ENCODE measurements at regions not wholly inside any gene's neighbourhood (a gene's known extent, or its start where the extent isn't known, plus 50 kb on each side); places are given as distances from the start of the nearest gene placed in this dataset.

DNA sequence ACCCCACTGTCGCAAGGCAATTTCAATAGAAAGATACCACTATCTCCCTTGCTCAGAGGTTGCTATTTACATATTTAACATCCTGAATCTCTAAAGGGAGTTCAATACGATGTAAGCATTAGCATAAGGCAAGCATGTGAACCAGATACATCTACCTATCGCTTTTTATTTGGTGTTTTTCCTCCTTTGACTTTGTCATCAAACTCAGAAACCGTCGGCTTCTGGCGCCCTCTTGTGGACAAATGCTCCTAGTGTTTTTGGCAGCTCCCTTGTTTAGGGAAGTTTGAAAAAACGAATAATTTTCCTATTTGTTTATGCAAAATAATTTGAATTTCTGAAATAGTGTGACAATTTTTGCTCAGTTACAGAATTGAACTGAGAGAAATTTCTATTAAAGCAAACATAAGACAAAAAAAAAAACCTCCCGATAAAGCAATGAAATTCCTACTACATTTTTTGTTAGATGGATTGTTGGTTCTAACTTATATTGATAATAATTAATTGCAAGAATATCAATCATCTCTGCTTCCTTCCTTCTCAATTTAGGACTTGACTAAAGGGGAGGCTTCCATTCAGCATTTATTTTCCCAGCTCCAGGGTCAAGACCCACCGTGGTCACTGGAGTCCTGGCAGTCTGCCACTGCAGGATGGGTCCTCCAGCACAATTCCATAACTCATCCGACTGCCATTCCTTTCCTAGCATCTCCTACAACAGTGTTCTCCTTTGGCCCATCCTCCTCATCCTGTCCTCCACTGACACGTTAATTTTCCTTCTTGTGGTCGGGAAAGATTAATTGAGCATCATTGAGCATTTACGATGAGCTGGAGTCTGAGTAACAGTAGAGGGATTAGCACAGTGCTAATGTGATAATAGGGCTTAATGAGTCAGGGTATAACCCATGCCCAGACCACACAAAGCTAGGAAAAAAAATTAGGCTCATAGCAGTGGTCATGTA, 131.8 kb upstream of the CHD1 start:
- H3K4me1 ChIP-seq (ENCODE audit: control insufficient read depth in 2 of 2, insufficient read depth in 2 of 2, low read length in 2 of 2) = peaks cover 24 to 41% of the 10 kb centered on the region in 2 donors
- ATAC-seq (ENCODE audit: low read depth) (peak; percentile 66), DNase-seq (peak; percentile 89)
- intact Hi-C loops (cut with micrococcal nuclease) = loop anchor here (1.0 to 5.0 kb wide), 7 partner anchors 28 to 1877 kb away; partner anchors contain the start of genes RGMB and RIOK2
- Mint-ChIP-seq H3K27me3 (no peaks in the 10 kb centered on the region), H3K27ac (peak overlapping the region; percentile 73), H3K9me3 (ENCODE audit: insufficient read depth) (no peaks in the 10 kb centered on the region), H3K4me1 (peaks cover 40% of the 10 kb centered on the region), H3K4me3 (peak overlapping the region; percentile 74)
- H3K4me2 ChIP-seq (replicated peaks; ENCODE audit: low read depth, low read length, poor library complexity, severe bottlenecking) = peak overlapping the region; percentile 76
- no peaks in the 10 kb centered on the region for H3K27me3 ChIP-seq (replicated peaks in 1 of 4; ENCODE audit: control extremely low read depth in 1 of 4, control insufficient read depth in 3 of 4, insufficient read depth in 4 of 4, low read length in 3 of 4)
- no peaks in the 10 kb centered on the region for H3K79me2 ChIP-seq (ENCODE audit: control insufficient read depth, insufficient read depth, low read length)
- POLR2A ChIA-PET = interaction anchor here (0.6 to 1.4 kb wide), 4 partner anchors 23 to 134 kb away, joined by 3 to 11 read pairs (median 4); partner anchors contain the start of gene CHD1
- no peaks in the 10 kb centered on the region for H3K9me3 ChIP-seq (ENCODE audit: control extremely low read depth in 1 of 3, control insufficient read depth in 2 of 3, insufficient read depth in 1 of 3, low read length in 2 of 3)
- CTCF ChIA-PET = interaction anchor here (0.6 to 9.1 kb wide), 38 partner anchors 10 to 1831 kb away, joined by 3 to 90 read pairs (median 4); partner anchors contain the start of gene CHD1
- H4K20me1 ChIP-seq (ENCODE audit: control insufficient read depth, insufficient read depth, low read length, poor library complexity, severe bottlenecking) = no peaks in the 10 kb centered on the region
- H3K9ac ChIP-seq (ENCODE audit: low read length) = peak overlapping the region; percentile 45
- 74% methylated on average over 2 of the region's 13 CpGs for WGBS (ENCODE audit: insufficient coverage)
- no peak for TF ChIP-seq EZH2 (IDR thresholded peaks at IDR 0.05; ENCODE audit: borderline replicate concordance, insufficient read depth, low read depth, low read length, poor library complexity, severe bottlenecking)
- TF ChIP-seq, protein P1, sequence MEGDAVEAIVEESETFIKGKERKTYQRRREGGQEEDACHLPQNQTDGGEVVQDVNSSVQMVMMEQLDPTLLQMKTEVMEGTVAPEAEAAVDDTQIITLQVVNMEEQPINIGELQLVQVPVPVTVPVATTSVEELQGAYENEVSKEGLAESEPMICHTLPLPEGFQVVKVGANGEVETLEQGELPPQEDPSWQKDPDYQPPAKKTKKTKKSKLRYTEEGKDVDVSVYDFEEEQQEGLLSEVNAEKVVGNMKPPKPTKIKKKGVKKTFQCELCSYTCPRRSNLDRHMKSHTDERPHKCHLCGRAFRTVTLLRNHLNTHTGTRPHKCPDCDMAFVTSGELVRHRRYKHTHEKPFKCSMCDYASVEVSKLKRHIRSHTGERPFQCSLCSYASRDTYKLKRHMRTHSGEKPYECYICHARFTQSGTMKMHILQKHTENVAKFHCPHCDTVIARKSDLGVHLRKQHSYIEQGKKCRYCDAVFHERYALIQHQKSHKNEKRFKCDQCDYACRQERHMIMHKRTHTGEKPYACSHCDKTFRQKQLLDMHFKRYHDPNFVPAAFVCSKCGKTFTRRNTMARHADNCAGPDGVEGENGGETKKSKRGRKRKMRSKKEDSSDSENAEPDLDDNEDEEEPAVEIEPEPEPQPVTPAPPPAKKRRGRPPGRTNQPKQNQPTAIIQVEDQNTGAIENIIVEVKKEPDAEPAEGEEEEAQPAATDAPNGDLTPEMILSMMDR (IDR thresholded peaks at IDR 0.05) = peak; percentile 89
- H3K27ac ChIP-seq (ENCODE audit: low read length in 2 of 2) = peak overlapping the region; percentile 22 to 56
- H2AFZ ChIP-seq (ENCODE audit: insufficient read depth, low read depth, low read length, poor library complexity, severe bottlenecking) = no peak overlapping the region
- peak overlapping the region in 3 of 5 experiments; percentile 18 to 47 (median 25) for H3K4me3 ChIP-seq (ENCODE audit: control extremely low read depth in 1 of 5, extremely low read depth in 1 of 5, insufficient read depth in 1 of 5, low read depth in 2 of 5, low read length in 4 of 5)
- no peaks in the 10 kb centered on the region for H3K36me3 ChIP-seq (replicated peaks in 1 of 2; ENCODE audit: control extremely low read depth in 1 of 2, control insufficient read depth in 1 of 2, extremely low read depth in 1 of 2, insufficient read depth in 2 of 2, low read length in 1 of 2)

Measured in B cell (primary cell).